HFFc6 (cell line): ENCODE measurements at regions not wholly inside any gene's neighbourhood (a gene's known extent, or its start where the extent isn't known, plus 50 kb on each side); places are given as distances from the start of the nearest gene placed in this dataset.

Experiments used
- DNase-seq: peaks from one replicate; pipeline ENCODE4 v3.0.0-alpha.2; 2018
- H3K27ac Mint-ChIP-seq: 2 replicates; pipeline ENCODE4 v1.8.0; 2020; ENCODE audit warnings: mild to moderate bottlenecking, mixed read lengths
- H3K27me3 Mint-ChIP-seq: 2 replicates; pipeline ENCODE4 v1.8.0; 2021; ENCODE audit warnings: mild to moderate bottlenecking, moderate library complexity, mixed read lengths; ENCODE audit not compliant: insufficient read depth
- H3K36me3 Mint-ChIP-seq: 2 replicates; pipeline ENCODE4 v1.8.0; 2021; ENCODE audit warnings: low read depth, mixed read lengths
- H3K4me1 Mint-ChIP-seq: 2 replicates; pipeline ENCODE4 v1.8.0; 2020; ENCODE audit warnings: low read depth, mixed read lengths
- H3K4me3 Mint-ChIP-seq: 2 replicates; pipeline ENCODE4 v1.8.0; 2020; ENCODE audit warnings: mild to moderate bottlenecking, moderate library complexity, mixed read lengths
- H3K9me3 Mint-ChIP-seq: 2 replicates; pipeline ENCODE4 v1.8.0; 2020; ENCODE audit warnings: mild to moderate bottlenecking, mixed read lengths
- CTCF ChIP-seq: fragments of 200-600 bp; sonication (generic); IDR thresholded peaks from 2 replicates; pipeline ENCODE4 v1.5.0; 2021; ENCODE audit warnings: antibody characterized with exemption, mild to moderate bottlenecking

GRCh38 chr18:22541232-22541631 is 123.5 kb upstream of the CTAGE1 start:
- Mint-ChIP-seq H3K36me3 (peaks cover 5% of the 10 kb centered on the region; the same call in 1 of the 2 replicates), H3K9me3 (no peaks in the 10 kb centered on the region; the same call in 1 of the 2 replicates), H3K4me1 (peaks cover 63% of the 10 kb centered on the region), H3K4me3 (no peak overlapping the region), H3K27ac (no peak overlapping the region), H3K27me3 (peaks cover 5% of the 10 kb centered on the region)
- no peak for TF ChIP-seq CTCF
- DNase-seq = no peak

- no peak for TF ChIP-seq CTCF
- Mint-ChIP-seq H3K36me3 (peaks cover 5% of the 10 kb centered on the region; the same call in 1 of the 2 replicates), H3K9me3 (no peaks in the 10 kb centered on the region; the same call in 1 of the 2 replicates), H3K4me3 (no peak overlapping the region), H3K27ac (peak overlapping the region; percentile 51), H3K27me3 (no peaks in the 10 kb centered on the region; the same call in 1 of the 2 replicates), H3K4me1 (peaks cover 59% of the 10 kb centered on the region)
- peak; percentile 71 for DNase-seq
Measured at GRCh38 chr18:22542406-22542835, 124.7 kb upstream of the CTAGE1 start.

- H3K4me3 Mint-ChIP-seq = no peak overlapping the region
- no peaks in the 10 kb centered on the region; the same call in 1 of the 2 replicates for H3K27me3 Mint-ChIP-seq
- peaks cover 5% of the 10 kb centered on the region; the same call in 1 of the 2 replicates for H3K36me3 Mint-ChIP-seq
- no peak for DNase-seq
- no peaks in the 10 kb centered on the region; the same call in 1 of the 2 replicates for H3K9me3 Mint-ChIP-seq
- H3K27ac Mint-ChIP-seq = no peak overlapping the region
- no peak for TF ChIP-seq CTCF
- H3K4me1 Mint-ChIP-seq = peaks cover 50% of the 10 kb centered on the region
Measured at GRCh38 chr18:22543769-22544168, 126.1 kb upstream of the CTAGE1 start.

GRCh38 chr18:22544626-22545025 is 126.9 kb upstream of the CTAGE1 start:
- DNase-seq = no peak
- H3K27ac Mint-ChIP-seq = no peak overlapping the region
- no peak overlapping the region for H3K4me3 Mint-ChIP-seq
- H3K27me3 Mint-ChIP-seq = no peaks in the 10 kb centered on the region; the same call in 1 of the 2 replicates
- H3K4me1 Mint-ChIP-seq = peaks cover 45% of the 10 kb centered on the region
- H3K9me3 Mint-ChIP-seq = no peaks in the 10 kb centered on the region; the same call in 1 of the 2 replicates
- peaks cover 5% of the 10 kb centered on the region; the same call in 1 of the 2 replicates for H3K36me3 Mint-ChIP-seq
- no peak for TF ChIP-seq CTCF

GRCh38 chr18:22545066-22545760 is 127.5 kb upstream of the CTAGE1 start:
- no peak for DNase-seq
- TF ChIP-seq CTCF = no peak
- no peak overlapping the region for H3K4me3 Mint-ChIP-seq
- H3K27ac Mint-ChIP-seq = no peak overlapping the region
- H3K9me3 Mint-ChIP-seq = no peaks in the 10 kb centered on the region; the same call in 1 of the 2 replicates
- peaks cover 5% of the 10 kb centered on the region; the same call in 1 of the 2 replicates for H3K36me3 Mint-ChIP-seq
- no peaks in the 10 kb centered on the region; the same call in 1 of the 2 replicates for H3K27me3 Mint-ChIP-seq
- peaks cover 45% of the 10 kb centered on the region for H3K4me1 Mint-ChIP-seq
